ENCODE measurements at regions not wholly inside any gene's neighbourhood (a gene's known extent, or its start where the extent isn't known, plus 50 kb on each side); places are given as distances from the start of the nearest gene placed in this dataset.

GRCh38 chr17:71909155-71909554 lies 211.7 kb upstream of the SOX9 start:
- intact Hi-C loops (cut with micrococcal nuclease): no loop called here
- no peak for TF ChIP-seq CTCF (IDR thresholded peaks at IDR 0.05; ENCODE audit: borderline replicate concordance)
- no peak for DNase-seq
- H3K27ac ChIP-seq (replicated peaks): no peak overlapping the region
- H3K36me3 ChIP-seq: no peaks in the 10 kb centered on the region
- H3K27me3 ChIP-seq (ENCODE audit: low read depth): no peaks in the 10 kb centered on the region
- H3K9me3 ChIP-seq (replicated peaks): no peaks in the 10 kb centered on the region
- no peaks in the 10 kb centered on the region for H3K4me1 ChIP-seq
- H3K4me3 ChIP-seq: no peak overlapping the region

- Histone ChIP-seq H3K9me3 (replicated peaks) (no peaks in the 10 kb centered on the region), H3K27me3 (ENCODE audit: low read depth) (no peaks in the 10 kb centered on the region), H3K4me3 (no peak overlapping the region), H3K27ac (replicated peaks) (no peak overlapping the region), H3K4me1 (no peaks in the 10 kb centered on the region), H3K36me3 (no peaks in the 10 kb centered on the region)
- no peak for DNase-seq
- no peak for TF ChIP-seq CTCF (IDR thresholded peaks at IDR 0.05; ENCODE audit: borderline replicate concordance)
- intact Hi-C loops (cut with micrococcal nuclease): no loop called here
Measured at GRCh38 chr17:71910002-71910401, 210.8 kb upstream of the SOX9 start.

- intact Hi-C loops (cut with micrococcal nuclease): no loop called here
- Histone ChIP-seq H3K4me3 (no peak overlapping the region), H3K27ac (replicated peaks) (no peak overlapping the region), H3K9me3 (replicated peaks) (no peaks in the 10 kb centered on the region), H3K4me1 (no peaks in the 10 kb centered on the region), H3K27me3 (ENCODE audit: low read depth) (no peaks in the 10 kb centered on the region), H3K36me3 (no peaks in the 10 kb centered on the region)
- no peak for DNase-seq
- TF ChIP-seq CTCF (IDR thresholded peaks at IDR 0.05; ENCODE audit: borderline replicate concordance): no peak
Measured at GRCh38 chr17:71914042-71914441, 206.8 kb upstream of the SOX9 start.

GRCh38 chr17:71914812-71915211 lies 206.0 kb upstream of the SOX9 start:
- no peak for DNase-seq
- Histone ChIP-seq H3K4me3 (no peak overlapping the region), H3K36me3 (no peaks in the 10 kb centered on the region), H3K9me3 (replicated peaks) (no peaks in the 10 kb centered on the region), H3K4me1 (no peaks in the 10 kb centered on the region), H3K27ac (replicated peaks) (no peak overlapping the region), H3K27me3 (ENCODE audit: low read depth) (no peaks in the 10 kb centered on the region)
- no peak for TF ChIP-seq CTCF (IDR thresholded peaks at IDR 0.05; ENCODE audit: borderline replicate concordance)
- intact Hi-C loops (cut with micrococcal nuclease): no loop called here

GRCh38 chr17:71917715-71918114 lies 203.1 kb upstream of the SOX9 start:
- intact Hi-C loops (cut with micrococcal nuclease): no loop called here
- H3K36me3 ChIP-seq: no peaks in the 10 kb centered on the region
- no peak for TF ChIP-seq CTCF (IDR thresholded peaks at IDR 0.05; ENCODE audit: borderline replicate concordance)

GRCh38 chr17:71919186-71919585 lies 201.6 kb upstream of the SOX9 start:
- Histone ChIP-seq H3K9me3 (replicated peaks) (no peaks in the 10 kb centered on the region), H3K4me1 (no peaks in the 10 kb centered on the region), H3K27ac (replicated peaks) (no peak overlapping the region), H3K4me3 (no peak overlapping the region), H3K36me3 (no peaks in the 10 kb centered on the region), H3K27me3 (ENCODE audit: low read depth) (no peaks in the 10 kb centered on the region)
- TF ChIP-seq CTCF (IDR thresholded peaks at IDR 0.05; ENCODE audit: borderline replicate concordance): no peak
- intact Hi-C loops (cut with micrococcal nuclease): no loop called here
- DNase-seq: no peak

More at GRCh38 chr17:71917715-71918114, 203.1 kb upstream of the SOX9 start:
- Histone ChIP-seq H3K4me3 (no peak overlapping the region), H3K27me3 (ENCODE audit: low read depth) (no peaks in the 10 kb centered on the region), H3K4me1 (no peaks in the 10 kb centered on the region), H3K27ac (replicated peaks) (no peak overlapping the region), H3K9me3 (replicated peaks) (no peaks in the 10 kb centered on the region)
- no peak for DNase-seq
